Vagina (tissue), 2 donors: ENCODE measurements at regions not wholly inside any gene's neighbourhood (a gene's known extent, or its start where the extent isn't known, plus 50 kb on each side); places are given as distances from the start of the nearest gene placed in this dataset.

Experiments
- DNase-seq, 2 donors: peaks; one replicate each; pipeline ENCODE4 v3.0.0-alpha.2; 2017; ENCODE audit errors: extremely low spot score in 2 of 2
- H3K27ac ChIP-seq: fragments of 200-600 bp; sonication (generic); one replicate; pipeline ENCODE4 v1.5.1; 2019
- H3K27me3 ChIP-seq: fragments of 200-600 bp; sonication (generic); one replicate; pipeline ENCODE4 v1.5.1; 2019
- H3K36me3 ChIP-seq, 2 donors: fragments of 200-600 bp; sonication (generic); one replicate each; pipeline ENCODE4 v1.5.1; 2017 to 2019
- H3K4me1 ChIP-seq: fragments of 200-600 bp; sonication (generic); one replicate; pipeline ENCODE4 v1.5.1; 2019
- H3K4me3 ChIP-seq, 2 donors: fragments of 200-600 bp; sonication (generic); 1 replicate in 1 of 2; 2 replicates in 1 of 2; pipeline ENCODE4 v1.5.1; 2016 to 2019
- H3K9me3 ChIP-seq: fragments of 200-600 bp; sonication (generic); one replicate; pipeline ENCODE4 v1.5.1; 2019
- CTCF ChIP-seq, 3 experiments: fragments of 450-650 bp in 2 of 3; fragments of 200-600 bp in 1 of 3; sonication (generic) in 1 of 3; IDR thresholded peaks; one replicate each; pipeline ENCODE4 v1.5.1; 2017 to 2019; ENCODE audit warnings: antibody characterized with exemption in 3 of 3, mild to moderate bottlenecking in 2 of 3, moderate library complexity in 2 of 3
- POLR2A ChIP-seq, 2 donors: fragments of 450-650 bp; IDR thresholded peaks; one replicate each; pipeline ENCODE4 v1.6.1; 2017; ENCODE audit warnings: antibody characterized with exemption in 2 of 2, mild to moderate bottlenecking in 2 of 2, moderate library complexity in 2 of 2
- POLR2AphosphoS5 ChIP-seq, 2 donors: sonication (generic); formaldehyde crosslinking; IDR thresholded peaks; one replicate each; pipeline ENCODE4 v1.9.0; 2017; ENCODE audit warnings: antibody characterized with exemption in 2 of 2, mild to moderate bottlenecking in 2 of 2, low read depth in 1 of 2; ENCODE audit not compliant: insufficient read depth in 1 of 2
- intact Hi-C: fragments of 100-400 bp; cut with DNase I; formaldehyde crosslinking; loops from one replicate; pipeline ENCODE4 v1.15.1; 2023

GRCh38 chr9:110078604-110079003 is 129.4 kb downstream of the C9orf152 start:
- Histone ChIP-seq H3K4me1 (peaks cover 20% of the 10 kb centered on the region), H3K9me3 (no peaks in the 10 kb centered on the region), H3K27ac (no peak overlapping the region), H3K4me3 (no peak overlapping the region), H3K36me3 (no peaks in the 10 kb centered on the region), H3K27me3 (no peaks in the 10 kb centered on the region)
- no peak for DNase-seq
- TF ChIP-seq POLR2AphosphoS5 (IDR thresholded peaks at IDR 0.05; ENCODE audit: insufficient read depth in 1 of 2, low read depth in 1 of 2) (no peak), POLR2A (IDR thresholded peaks at IDR 0.05) (no peak), CTCF (IDR thresholded peaks at IDR 0.05) (no peak)
- intact Hi-C loops, result no loop called here

DNA sequence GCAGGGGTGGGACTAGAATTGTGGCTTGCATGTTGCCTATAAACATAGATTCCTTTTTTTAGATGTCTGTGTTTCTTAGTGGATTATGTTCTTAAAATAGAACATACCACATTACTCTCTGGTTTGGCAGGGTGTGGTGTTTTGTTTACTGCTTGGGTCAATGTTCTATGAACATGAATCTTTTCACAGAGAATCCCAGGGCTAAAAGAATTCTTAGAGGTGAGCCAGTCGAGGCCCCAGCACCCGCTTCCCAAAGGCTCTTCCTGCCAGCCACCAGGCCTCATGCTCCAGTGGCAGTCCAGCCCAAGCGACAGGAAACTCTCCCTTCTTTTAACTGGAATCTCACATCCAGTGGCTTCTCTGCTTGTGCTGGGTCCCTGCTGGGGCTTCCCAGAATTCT is 126.6 kb downstream of the C9orf152 start:
- no peak overlapping the region for H3K4me3 ChIP-seq
- peaks cover 20% of the 10 kb centered on the region for H3K4me1 ChIP-seq
- intact Hi-C loops, result no loop called here
- H3K27ac ChIP-seq, result peak overlapping the region; percentile 60
- no peaks in the 10 kb centered on the region for H3K9me3 ChIP-seq
- DNase-seq, result no peak
- TF ChIP-seq CTCF (IDR thresholded peaks at IDR 0.05) (no peak), POLR2AphosphoS5 (IDR thresholded peaks at IDR 0.05; ENCODE audit: insufficient read depth in 1 of 2, low read depth in 1 of 2) (peak in 1 of 2 donors; percentile 8)
- H3K27me3 ChIP-seq, result no peaks in the 10 kb centered on the region
- H3K36me3 ChIP-seq, result no peaks in the 10 kb centered on the region

DNA sequence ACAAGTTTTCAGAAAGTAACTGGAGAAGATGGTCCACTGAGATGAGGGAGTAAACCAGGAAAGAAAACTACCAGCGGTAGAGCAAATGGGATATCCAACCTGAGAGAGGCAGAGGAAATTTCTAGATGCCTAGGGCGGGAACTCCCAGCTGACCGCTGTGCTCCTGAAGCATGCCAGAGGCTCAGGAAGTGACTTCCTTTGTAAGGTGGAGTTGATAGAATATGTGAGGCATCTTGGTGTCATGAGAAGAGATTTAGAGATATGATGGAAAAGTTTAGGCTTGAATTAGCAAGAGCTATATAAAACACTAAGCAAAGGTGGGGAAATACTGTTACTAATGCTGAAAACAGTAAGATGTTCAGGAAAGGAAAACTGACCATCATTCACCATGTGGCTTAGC is 124.1 kb downstream of the C9orf152 start:
- H3K27ac ChIP-seq, result no peak overlapping the region
- no peak overlapping the region for H3K4me3 ChIP-seq
- H3K36me3 ChIP-seq, result no peaks in the 10 kb centered on the region
- H3K27me3 ChIP-seq, result no peaks in the 10 kb centered on the region
- no peak for DNase-seq
- peaks cover 21% of the 10 kb centered on the region for H3K4me1 ChIP-seq
- H3K9me3 ChIP-seq, result no peaks in the 10 kb centered on the region
- TF ChIP-seq POLR2AphosphoS5 (IDR thresholded peaks at IDR 0.05; ENCODE audit: insufficient read depth in 1 of 2, low read depth in 1 of 2) (no peak), CTCF (IDR thresholded peaks at IDR 0.05) (no peak), POLR2A (IDR thresholded peaks at IDR 0.05) (no peak)
- intact Hi-C loops, result no loop called here

DNA sequence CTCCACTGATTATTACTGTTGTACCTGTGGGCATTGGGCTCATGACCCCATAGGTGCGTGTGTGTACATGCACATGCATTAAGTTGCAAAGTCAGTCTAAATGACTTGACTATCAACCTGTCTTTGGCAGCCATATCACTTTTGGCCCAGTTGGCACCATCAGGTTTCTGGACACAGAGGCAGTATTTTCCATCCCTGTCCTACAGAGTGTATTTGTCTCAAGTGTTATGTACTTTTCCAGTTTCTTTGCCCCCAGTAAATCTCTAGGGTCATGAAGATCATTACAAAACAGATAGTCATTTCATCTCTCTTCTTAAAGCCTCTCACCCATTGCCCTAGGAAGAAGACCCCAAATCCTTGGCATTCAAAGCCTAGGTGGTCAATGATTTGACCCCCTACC is 121.4 kb downstream of the C9orf152 start:
- H3K27ac ChIP-seq, result no peak overlapping the region
- no peak for TF ChIP-seq CTCF (IDR thresholded peaks at IDR 0.05)
- no peak for TF ChIP-seq POLR2A (IDR thresholded peaks at IDR 0.05)
- TF ChIP-seq POLR2AphosphoS5 (IDR thresholded peaks at IDR 0.05; ENCODE audit: insufficient read depth in 1 of 2, low read depth in 1 of 2), result no peak
- no peak overlapping the region for H3K4me3 ChIP-seq
- H3K27me3 ChIP-seq, result no peaks in the 10 kb centered on the region
- H3K4me1 ChIP-seq, result peaks cover 24% of the 10 kb centered on the region
- no peaks in the 10 kb centered on the region for H3K36me3 ChIP-seq
- no peak for DNase-seq
- H3K9me3 ChIP-seq, result no peaks in the 10 kb centered on the region
- intact Hi-C loops, result no loop called here

- Histone ChIP-seq H3K4me1 (peaks cover 14% of the 10 kb centered on the region), H3K4me3 (no peak overlapping the region), H3K27ac (no peak overlapping the region), H3K36me3 (no peaks in the 10 kb centered on the region), H3K9me3 (no peaks in the 10 kb centered on the region), H3K27me3 (no peaks in the 10 kb centered on the region)
- DNase-seq, result no peak
- intact Hi-C loops, result no loop called here
- TF ChIP-seq POLR2A (IDR thresholded peaks at IDR 0.05), result no peak
- TF ChIP-seq POLR2AphosphoS5 (IDR thresholded peaks at IDR 0.05; ENCODE audit: insufficient read depth in 1 of 2, low read depth in 1 of 2), result no peak
- TF ChIP-seq CTCF (IDR thresholded peaks at IDR 0.05), result no peak
Measured at GRCh38 chr9:110087605-110088004, 120.4 kb downstream of the C9orf152 start.
